EH (cell line): ENCODE measurements at regions not wholly inside any gene's neighbourhood (a gene's known extent, or its start where the extent isn't known, plus 50 kb on each side); places are given as distances from the start of the nearest gene placed in this dataset.

Experiments used
- DNase-seq: peaks from one replicate; pipeline ENCODE4 v3.0.0-alpha.2; 2015; ENCODE audit warnings: low read depth

DNA sequence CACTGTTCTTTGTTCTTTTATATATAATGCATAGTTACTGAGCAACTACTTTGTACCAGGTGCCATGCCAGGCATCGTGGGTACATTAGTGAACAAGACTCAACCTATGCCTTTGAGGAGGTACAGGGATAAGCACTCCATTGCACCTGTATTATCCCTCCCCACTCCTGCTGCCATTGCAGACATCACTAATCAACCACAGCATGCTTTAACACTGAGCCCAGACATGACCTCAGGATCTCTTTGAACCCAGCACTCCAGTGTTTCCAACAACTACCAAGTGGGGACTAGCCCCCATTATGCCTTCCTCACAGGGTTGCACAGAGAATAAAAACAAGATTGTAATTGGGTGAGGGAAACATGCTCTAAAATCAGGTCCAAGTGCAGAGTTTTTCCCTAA, 60.5 kb upstream of the COL13A1 start:
- no peak for DNase-seq

DNA sequence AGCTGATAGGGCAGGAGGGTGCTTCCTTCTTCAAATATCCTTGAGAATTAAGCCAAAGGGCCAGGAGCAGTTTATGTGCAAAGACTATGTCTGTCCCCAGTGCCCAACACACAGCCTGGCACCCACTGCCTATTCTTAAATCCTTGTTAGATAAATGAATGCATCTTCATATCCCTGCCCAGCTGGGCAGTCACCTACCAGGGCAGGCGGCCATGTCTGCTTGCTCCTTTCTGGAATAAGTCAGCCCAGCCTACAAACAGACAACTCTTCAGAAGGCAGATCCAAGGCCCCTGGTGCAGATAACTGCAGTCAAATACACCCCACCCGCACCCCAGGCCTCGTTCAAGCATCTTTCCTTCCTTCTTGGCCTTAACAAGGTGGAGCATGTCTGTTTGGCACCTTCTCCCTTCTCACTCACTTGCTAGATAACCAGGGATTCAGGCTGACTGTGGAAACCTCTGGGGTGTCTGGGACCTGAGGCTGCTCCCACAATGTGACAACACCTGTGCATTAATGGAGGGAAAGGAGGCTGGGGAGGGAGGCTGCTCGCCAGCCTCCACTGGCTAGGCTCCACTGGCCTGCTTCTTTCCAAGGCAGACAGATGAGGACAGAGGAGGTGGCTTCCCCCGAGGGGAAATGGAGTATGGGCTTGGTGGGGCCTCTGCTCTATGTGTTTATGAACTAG, 59.9 kb upstream of the COL13A1 start:
- no peak for DNase-seq

DNA sequence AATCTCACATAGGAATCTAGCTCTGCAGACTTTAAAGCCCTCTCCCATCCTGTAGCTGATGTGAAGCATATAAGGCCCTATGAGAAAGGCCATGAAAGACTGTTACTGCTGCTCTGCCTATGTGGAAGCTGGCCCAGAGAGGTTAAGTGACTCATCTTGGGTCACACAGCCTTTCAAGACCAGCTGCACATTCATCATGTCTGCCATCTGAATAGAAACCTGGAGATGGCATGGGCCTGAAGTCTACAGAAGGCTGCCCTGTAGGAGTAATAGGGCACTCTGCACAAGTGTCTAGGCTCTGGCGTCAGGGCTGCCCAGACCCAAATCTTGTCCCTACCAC, 59.4 kb upstream of the COL13A1 start:
- DNase-seq: peak; percentile 16

DNA sequence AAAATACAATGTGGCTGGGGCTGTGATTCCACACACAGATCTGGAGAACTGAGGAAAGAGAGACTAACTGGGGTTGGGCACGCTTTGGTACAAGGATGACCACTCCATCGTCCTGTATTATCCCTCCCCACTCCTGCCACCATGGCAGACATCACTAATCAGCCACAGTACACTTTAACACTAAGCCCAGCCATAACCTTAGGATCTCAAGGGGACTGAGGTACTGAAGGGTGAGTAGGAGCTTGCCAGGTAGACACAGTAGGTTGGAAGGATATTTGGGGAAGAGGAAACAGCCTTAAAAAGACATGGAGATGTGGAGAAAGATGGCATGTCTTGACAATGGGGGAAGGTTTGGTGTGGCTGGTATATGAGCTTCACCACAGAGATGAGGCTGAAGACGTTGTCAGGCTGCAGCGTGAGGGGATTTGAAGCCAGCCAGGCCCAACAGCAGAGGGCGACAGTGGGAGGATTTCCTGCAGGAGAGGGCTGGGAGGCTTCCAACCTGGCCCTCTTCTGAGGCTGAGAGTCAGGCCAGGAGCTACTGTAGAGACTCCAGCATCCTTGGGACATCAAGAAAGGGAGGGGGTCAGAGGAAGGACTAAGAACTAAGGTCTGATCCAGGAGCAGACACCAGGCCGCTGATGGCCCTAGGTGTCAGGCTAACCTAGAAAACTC, 58.6 kb upstream of the COL13A1 start:
- peak; percentile 52 for DNase-seq

GRCh38 chr10:69744971-69745370, 56.7 kb upstream of the COL13A1 start:
- no peak for DNase-seq

- no peak for DNase-seq
Measured at GRCh38 chr10:69745698-69746097, 56.0 kb upstream of the COL13A1 start.

DNA sequence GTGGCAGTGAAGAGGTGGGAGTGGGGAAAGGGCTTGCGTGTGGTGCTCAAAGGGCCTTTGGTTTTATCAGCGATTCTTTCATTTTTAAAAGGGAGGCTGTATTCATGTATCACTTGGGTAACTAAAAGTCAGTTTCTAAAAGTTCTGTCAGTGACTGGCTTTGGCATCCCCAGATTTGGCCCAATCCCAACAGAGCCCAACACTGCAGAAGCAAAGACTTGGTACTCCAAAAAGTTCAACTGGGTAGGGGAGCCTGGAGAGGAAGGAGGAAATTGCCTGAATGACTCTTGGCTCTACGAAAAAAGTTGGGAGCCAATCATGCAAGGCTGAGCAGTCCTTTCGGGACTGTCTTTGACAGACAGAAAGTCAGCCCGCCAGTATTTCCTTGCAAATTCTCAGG, 54.5 kb upstream of the COL13A1 start:
- no peak for DNase-seq

GRCh38 chr10:69748621-69749020, 53.1 kb upstream of the COL13A1 start:
- DNase-seq: peak; percentile 25

DNA sequence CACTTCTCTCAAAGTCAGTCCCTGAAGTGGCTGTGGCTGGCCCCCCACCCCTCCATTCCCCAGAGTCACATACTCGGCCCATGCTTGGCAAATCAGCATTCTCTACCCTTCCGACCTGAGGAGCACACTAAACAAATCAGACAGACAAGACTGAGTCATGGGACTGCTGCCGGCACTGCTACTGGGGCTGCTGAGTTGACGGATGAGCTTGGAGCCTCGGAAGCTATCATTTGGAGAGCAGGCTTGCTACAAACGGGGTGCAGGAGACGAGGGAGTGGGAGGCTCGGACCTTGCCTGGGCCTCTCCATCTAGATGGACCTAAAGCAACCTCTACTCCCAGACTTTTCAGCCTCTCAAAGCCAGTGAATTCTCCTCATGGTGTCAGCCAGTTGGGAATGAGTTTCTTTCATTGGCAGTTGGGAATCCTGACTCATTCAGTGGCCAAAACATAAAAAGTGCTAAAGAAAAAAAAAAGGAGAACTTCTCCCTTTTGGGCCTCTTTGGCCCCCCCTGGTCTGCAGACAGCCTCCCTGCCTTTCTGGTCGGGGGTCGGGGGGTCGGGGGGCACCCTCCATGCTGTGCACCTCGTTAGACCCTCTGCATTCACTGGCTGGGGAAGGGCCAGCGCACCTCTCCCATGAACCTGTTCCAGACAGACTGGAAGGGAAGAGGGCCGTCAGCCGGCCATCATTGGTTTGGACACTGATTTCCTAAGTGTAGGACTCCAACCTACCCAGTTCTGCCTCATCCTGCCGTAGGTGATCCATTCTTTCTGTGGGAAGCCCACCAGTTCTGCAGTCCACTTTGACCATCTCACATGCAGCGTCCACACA, 52.3 kb upstream of the COL13A1 start:
- peak; percentile 44 for DNase-seq

- DNase-seq: no peak
Measured at GRCh38 chr10:69750011-69750373, 51.7 kb upstream of the COL13A1 start.

GRCh38 chr10:69750725-69751124, 51.0 kb upstream of the COL13A1 start:
- DNase-seq: no peak

GRCh38 chr10:69751214-69751613, 50.5 kb upstream of the COL13A1 start:
- no peak for DNase-seq
